Activated naive CD4-positive, alpha-beta T cell treated with Interleukin-2 at 50 U/mL for 16 hours (primary cell): ENCODE measurements at regions not wholly inside any gene's neighbourhood (a gene's known extent, or its start where the extent isn't known, plus 50 kb on each side); places are given as distances from the start of the nearest gene placed in this dataset.
"Not testable (repeated sequence)": the region's sequence is repeated elsewhere in the genome, so short reads cannot be mapped to it uniquely, and the experiment has no call there.

ENCODE experiments used
- DNase-seq: peaks from one replicate; pipeline ENCODE4 v3.0.0-alpha.2; 2020

DNA sequence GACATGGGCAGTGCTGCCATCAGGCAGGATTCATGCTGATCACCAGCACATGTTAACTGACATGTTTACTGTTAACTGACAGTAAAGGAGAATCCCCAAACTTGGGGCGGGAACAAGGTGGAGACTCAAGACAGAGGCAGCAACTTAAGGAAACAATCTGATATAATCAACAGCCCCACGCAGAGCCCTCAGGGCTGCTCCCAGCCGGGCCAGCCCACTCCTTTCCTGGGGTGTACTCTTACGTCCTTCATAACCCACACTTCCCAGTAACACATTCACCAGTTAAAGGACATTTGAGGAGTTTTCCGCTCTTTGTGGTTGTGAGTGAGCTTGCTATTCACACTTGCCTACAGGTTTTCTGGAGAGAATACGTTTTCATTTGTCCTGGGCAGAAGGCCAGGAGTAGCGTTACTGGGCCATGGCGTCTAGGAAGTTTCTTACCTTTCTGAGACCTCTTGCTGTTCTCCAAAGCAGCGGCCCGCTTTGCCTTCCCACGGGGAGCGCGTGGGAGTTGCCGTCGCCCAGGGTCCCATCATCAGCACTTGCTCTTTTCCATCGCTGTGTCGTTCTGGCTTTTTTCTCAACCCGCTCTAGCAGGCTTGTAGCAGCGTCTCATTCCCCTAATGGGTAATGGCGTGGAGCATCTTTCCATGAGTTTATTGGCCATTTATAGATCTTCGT lies 56.4 kb downstream of the FOXF2 start:
- DNase-seq: no peak

GRCh38 chr6:1449896-1450295 lies 60.5 kb downstream of the FOXF2 start:
- no peak for DNase-seq

GRCh38 chr6:1453024-1453423 lies 63.6 kb downstream of the FOXF2 start:
- no peak for DNase-seq

DNA sequence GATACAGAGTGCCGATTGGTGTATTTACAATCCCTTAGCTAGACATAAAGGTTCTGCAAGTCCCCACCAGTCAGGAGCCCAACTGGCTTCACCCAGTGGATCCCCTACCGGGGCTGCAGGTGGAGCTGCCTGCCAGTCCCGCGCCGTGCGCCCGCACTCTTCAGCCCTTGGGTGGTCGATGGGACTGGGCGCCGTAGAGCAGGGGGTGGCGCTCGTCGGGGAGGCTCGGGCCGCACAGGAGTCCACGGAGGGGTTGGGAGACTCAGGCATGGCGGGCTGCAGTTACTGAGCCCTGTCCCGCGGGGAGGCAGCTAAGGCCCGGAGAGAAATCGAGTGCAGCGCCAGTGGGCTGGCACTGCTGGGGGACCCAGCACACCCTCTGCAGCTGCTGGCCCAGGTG lies 67.4 kb downstream of the FOXF2 start:
- not testable (repeated sequence) for DNase-seq

GRCh38 chr6:1461207-1461606 lies 71.8 kb downstream of the FOXF2 start:
- no peak for DNase-seq

GRCh38 chr6:1461736-1462135 lies 72.4 kb downstream of the FOXF2 start:
- DNase-seq: no peak

DNA sequence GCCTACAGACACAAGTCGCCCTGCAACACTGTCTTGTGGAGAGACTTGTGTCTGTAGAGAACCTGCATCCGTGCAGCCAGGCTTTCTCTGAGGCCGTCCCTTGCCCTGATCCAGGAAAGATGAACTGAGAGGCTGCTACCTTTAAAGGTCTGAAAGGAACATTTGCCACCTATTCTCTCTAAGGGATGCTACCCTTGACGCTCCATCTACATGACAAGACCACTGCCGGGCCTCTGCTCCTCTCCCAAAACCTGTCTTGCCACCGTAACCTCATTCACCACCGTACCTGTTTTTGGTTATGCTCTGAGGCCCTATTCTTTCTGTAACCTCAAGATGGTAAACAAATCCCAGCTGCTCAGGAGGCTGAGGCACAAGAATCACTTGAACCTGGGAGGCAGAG lies 73.9 kb downstream of the FOXF2 start:
- no peak for DNase-seq

GRCh38 chr6:1463751-1464426 lies 74.5 kb downstream of the FOXF2 start:
- DNase-seq: no peak

- DNase-seq: no peak
Observed at GRCh38 chr6:1464781-1465370, 75.5 kb downstream of the FOXF2 start.

- no peak for DNase-seq
Observed at GRCh38 chr6:1468126-1468525, 78.8 kb downstream of the FOXF2 start.

GRCh38 chr6:1470040-1470439 lies 80.7 kb downstream of the FOXF2 start:
- no peak for DNase-seq

DNA sequence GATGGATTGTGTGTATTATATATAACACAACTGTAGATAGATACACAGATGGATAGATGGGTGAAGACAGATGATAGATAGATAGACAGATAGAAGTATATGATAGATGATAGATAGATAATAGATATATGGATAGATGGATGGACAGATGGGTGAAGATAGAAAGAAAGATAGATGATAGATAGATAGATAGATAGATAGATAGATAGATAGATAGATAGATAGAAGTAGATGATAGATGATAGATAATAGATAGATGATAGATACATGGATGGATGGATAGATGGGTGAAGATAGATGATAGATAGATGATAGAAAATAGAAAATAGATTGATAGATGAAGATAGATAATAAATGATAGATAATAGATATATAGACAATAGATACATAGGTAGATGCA lies 83.3 kb downstream of the FOXF2 start:
- no peak for DNase-seq

GRCh38 chr6:1473166-1473565 lies 83.8 kb downstream of the FOXF2 start:
- DNase-seq: no peak

- no peak for DNase-seq
Observed at GRCh38 chr6:1473598-1473997, 84.2 kb downstream of the FOXF2 start.

DNA sequence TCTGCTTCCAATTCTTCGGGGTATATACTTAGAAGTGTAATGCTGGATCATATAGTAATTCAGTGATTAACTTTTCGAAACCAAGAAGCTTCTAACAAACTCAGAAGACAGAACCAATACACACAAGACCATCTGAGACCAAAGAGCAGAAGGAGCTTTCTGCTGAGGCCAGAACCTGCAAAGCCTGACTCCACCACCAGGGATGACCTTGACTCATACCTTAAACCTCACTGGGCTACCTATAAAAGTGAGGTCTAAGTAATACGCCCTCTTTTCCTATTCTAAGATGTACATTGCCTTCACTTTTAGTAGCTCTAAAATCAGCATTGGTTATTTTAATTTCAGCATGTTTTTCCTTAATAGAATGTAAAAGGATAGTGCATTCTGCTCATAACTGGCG lies 84.8 kb downstream of the FOXF2 start:
- no peak for DNase-seq

- DNase-seq: no peak
Observed at GRCh38 chr6:1475174-1475573, 85.8 kb downstream of the FOXF2 start.

DNA sequence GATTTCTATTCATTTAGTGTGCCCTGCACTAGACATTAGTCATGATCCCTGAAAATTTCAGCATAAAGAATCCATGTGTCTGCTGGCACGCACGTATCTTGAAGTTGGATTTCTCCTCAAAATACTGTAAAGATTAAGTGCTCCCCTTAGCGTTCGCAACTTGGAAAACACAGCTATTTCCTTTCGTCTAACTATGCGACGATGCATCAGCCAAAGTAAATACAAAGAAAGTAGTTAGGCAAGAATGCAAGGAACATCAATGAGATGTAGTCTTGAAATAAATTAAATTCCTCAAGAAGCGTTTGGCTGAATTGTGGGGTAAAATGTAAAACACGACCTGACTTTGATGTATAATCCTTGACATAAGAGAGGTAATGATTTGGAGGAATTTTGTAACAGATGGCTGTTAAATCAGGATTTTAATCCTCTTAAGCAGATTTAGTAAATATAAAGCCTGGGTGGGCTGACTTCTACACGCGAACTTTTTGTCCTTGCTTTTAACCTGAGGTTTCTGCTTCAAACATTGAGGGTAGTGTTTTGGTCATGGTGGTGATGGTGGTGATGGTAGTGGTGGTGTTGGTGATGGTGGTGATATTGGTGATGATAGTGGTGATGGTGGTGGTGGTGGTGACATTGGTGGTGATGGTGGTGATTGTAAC lies 88.2 kb downstream of the FOXF2 start:
- no peak for DNase-seq

GRCh38 chr6:1478163-1478826 lies 88.9 kb downstream of the FOXF2 start:
- DNase-seq: not testable (repeated sequence)

- no peak for DNase-seq
Observed at GRCh38 chr6:1479095-1479494, 89.7 kb downstream of the FOXF2 start.

- DNase-seq: no peak
Observed at GRCh38 chr6:1479601-1480221, 90.3 kb downstream of the FOXF2 start.

GRCh38 chr6:1481286-1481685 lies 91.9 kb downstream of the FOXF2 start:
- DNase-seq: no peak

- DNase-seq: no peak
Observed at GRCh38 chr6:1482381-1483166, 93.2 kb downstream of the FOXF2 start.
